MM.1S (cell line): ENCODE measurements at regions not wholly inside any gene's neighbourhood (a gene's known extent, or its start where the extent isn't known, plus 50 kb on each side); places are given as distances from the start of the nearest gene placed in this dataset.

Experiments
- DNase-seq: peaks from one replicate; pipeline ENCODE4 v3.0.0-alpha.2; 2015
- H2AFZ ChIP-seq: fragments of 300-600 bp; sonication (generic); 2 replicates; pipeline ENCODE4 v1.6.0; 2016; ENCODE audit warnings: antibody characterized with exemption, low read length
- H3F3A ChIP-seq: fragments of 300-600 bp; sonication (generic); 2 replicates; pipeline ENCODE4 v1.6.1; 2016; ENCODE audit warnings: mild to moderate bottlenecking, antibody characterized with exemption, low read length, moderate library complexity, mixed read lengths; ENCODE audit not compliant: insufficient read depth
- H3K27ac ChIP-seq: fragments of 300-600 bp; sonication (generic); 2 replicates; pipeline ENCODE4 v1.5.1; 2016; ENCODE audit warnings: mild to moderate bottlenecking, low read length
- H3K27me3 ChIP-seq: fragments of 300-600 bp; sonication (generic); replicated peaks from 2 replicates; pipeline ENCODE4 v1.6.0; 2016; ENCODE audit warnings: low read length; ENCODE audit not compliant: insufficient read depth
- H3K36me3 ChIP-seq: fragments of 300-600 bp; sonication (generic); replicated peaks from 2 replicates; pipeline ENCODE4 v1.6.1; 2016; ENCODE audit warnings: mild to moderate bottlenecking, low read length, mixed read lengths; ENCODE audit not compliant: insufficient read depth
- H3K4me1 ChIP-seq: fragments of 300-600 bp; sonication (generic); 2 replicates; pipeline ENCODE4 v1.6.1; 2016; ENCODE audit warnings: low read length, mixed read lengths
- H3K4me2 ChIP-seq: fragments of 300-600 bp; sonication (generic); 2 replicates; pipeline ENCODE4 v1.6.0; 2016; ENCODE audit warnings: low read depth, low read length
- H3K4me3 ChIP-seq: fragments of 300-600 bp; sonication (generic); 2 replicates; pipeline ENCODE4 v1.5.1; 2016; ENCODE audit warnings: low read length, mixed read lengths
- H3K79me2 ChIP-seq: fragments of 300-600 bp; sonication (generic); 2 replicates; pipeline ENCODE4 v1.6.1; 2016; ENCODE audit warnings: mixed run types, low read length, mixed read lengths
- H3K9ac ChIP-seq: fragments of 300-600 bp; sonication (generic); 2 replicates; pipeline ENCODE4 v1.6.1; 2016; ENCODE audit warnings: low read length, mixed read lengths
- H3K9me2 ChIP-seq: fragments of 300-600 bp; sonication (generic); replicated peaks from 2 replicates; pipeline ENCODE4 v1.6.1; 2016; ENCODE audit warnings: mild to moderate bottlenecking, low read length, mixed read lengths; ENCODE audit not compliant: insufficient read depth
- H3K9me3 ChIP-seq: fragments of 300-600 bp; sonication (generic); replicated peaks from 2 replicates; pipeline ENCODE4 v1.6.1; 2016; ENCODE audit warnings: mild to moderate bottlenecking, low read length, mixed read lengths; ENCODE audit not compliant: insufficient read depth
- H4K20me1 ChIP-seq: fragments of 300-600 bp; sonication (generic); 2 replicates; pipeline ENCODE4 v1.6.1; 2016; ENCODE audit warnings: mild to moderate bottlenecking, low read length, moderate library complexity, mixed read lengths; ENCODE audit not compliant: insufficient read depth
- EZH2 ChIP-seq: fragments of 300-600 bp; sonication (generic); optimal IDR thresholded peaks from 2 replicates; pipeline ENCODE3; 2017; ENCODE audit warnings: low read depth, mild to moderate bottlenecking, antibody characterized with exemption, low read length, mixed read lengths
- EZH2phosphoT487 ChIP-seq: fragments of 300-600 bp; sonication (generic); IDR thresholded peaks from 2 replicates; pipeline ENCODE4 v1.6.1; 2018; ENCODE audit warnings: antibody characterized with exemption, low read length
- TF ChIP-seq, protein P1 (sequence below): fragments of 300-600 bp; sonication (generic); IDR thresholded peaks from 2 replicates; pipeline ENCODE4 v1.5.1; 2016; ENCODE audit warnings: antibody characterized with exemption, low read length, mixed read lengths

DNA sequence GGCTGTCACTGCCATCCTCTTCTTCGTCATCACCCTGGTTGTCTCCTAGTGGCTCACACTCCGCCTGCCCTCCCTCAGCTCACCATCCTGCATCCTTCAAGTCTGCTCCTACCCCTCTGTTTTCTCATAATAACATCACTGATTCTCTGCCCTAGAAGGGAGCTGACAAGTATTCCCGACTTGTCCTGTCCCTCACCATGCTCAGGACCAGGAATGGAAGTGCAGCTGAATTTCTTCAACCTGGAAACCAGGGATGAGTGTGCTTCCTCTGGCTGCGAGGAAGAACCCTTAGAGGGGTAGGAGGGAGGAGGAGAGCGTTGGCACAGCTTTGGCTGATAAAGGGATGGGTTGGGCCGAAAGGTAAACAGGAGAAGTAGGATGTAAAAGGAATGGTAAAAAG lies 174.8 kb upstream of the GPR26 start:
- no peak overlapping the region for H2AFZ ChIP-seq
- H3K27ac ChIP-seq, result no peak overlapping the region
- no peaks in the 10 kb centered on the region for H3K9me2 ChIP-seq
- TF ChIP-seq EZH2phosphoT487, result no peak
- TF ChIP-seq EZH2, result no peak
- TF ChIP-seq, protein P1, sequence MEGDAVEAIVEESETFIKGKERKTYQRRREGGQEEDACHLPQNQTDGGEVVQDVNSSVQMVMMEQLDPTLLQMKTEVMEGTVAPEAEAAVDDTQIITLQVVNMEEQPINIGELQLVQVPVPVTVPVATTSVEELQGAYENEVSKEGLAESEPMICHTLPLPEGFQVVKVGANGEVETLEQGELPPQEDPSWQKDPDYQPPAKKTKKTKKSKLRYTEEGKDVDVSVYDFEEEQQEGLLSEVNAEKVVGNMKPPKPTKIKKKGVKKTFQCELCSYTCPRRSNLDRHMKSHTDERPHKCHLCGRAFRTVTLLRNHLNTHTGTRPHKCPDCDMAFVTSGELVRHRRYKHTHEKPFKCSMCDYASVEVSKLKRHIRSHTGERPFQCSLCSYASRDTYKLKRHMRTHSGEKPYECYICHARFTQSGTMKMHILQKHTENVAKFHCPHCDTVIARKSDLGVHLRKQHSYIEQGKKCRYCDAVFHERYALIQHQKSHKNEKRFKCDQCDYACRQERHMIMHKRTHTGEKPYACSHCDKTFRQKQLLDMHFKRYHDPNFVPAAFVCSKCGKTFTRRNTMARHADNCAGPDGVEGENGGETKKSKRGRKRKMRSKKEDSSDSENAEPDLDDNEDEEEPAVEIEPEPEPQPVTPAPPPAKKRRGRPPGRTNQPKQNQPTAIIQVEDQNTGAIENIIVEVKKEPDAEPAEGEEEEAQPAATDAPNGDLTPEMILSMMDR, result no peak
- H4K20me1 ChIP-seq, result no peaks in the 10 kb centered on the region
- H3K36me3 ChIP-seq, result no peaks in the 10 kb centered on the region
- no peaks in the 10 kb centered on the region for H3F3A ChIP-seq
- no peak overlapping the region for H3K4me3 ChIP-seq
- no peak overlapping the region for H3K4me2 ChIP-seq
- no peaks in the 10 kb centered on the region for H3K4me1 ChIP-seq
- no peak overlapping the region for H3K9ac ChIP-seq
- no peak for DNase-seq
- H3K9me3 ChIP-seq, result no peaks in the 10 kb centered on the region
- no peaks in the 10 kb centered on the region for H3K27me3 ChIP-seq
- H3K79me2 ChIP-seq, result no peaks in the 10 kb centered on the region

DNA sequence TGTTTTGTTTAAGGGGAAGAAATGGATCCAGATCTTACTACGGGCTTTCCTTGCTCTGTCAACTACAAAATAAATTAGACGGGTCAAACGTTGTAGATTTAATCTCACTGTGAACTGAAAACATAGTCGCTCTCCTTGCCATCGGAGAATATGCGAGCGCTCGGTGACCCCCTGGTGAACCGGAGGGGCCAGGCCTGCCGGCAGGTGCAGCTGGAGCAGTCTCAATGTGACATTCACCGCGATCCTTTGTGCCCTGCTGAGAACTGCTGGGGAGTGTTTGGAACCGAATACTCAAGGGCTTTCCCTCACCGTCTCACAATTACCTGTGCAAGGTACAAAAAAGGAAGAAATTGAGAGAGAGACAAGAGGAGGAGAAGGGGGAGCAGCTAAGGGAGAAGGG lies 174.1 kb upstream of the GPR26 start:
- H3K4me2 ChIP-seq, result no peak overlapping the region
- no peak overlapping the region for H3K4me3 ChIP-seq
- H3K4me1 ChIP-seq, result no peaks in the 10 kb centered on the region
- no peaks in the 10 kb centered on the region for H4K20me1 ChIP-seq
- no peaks in the 10 kb centered on the region for H3K9me3 ChIP-seq
- H3F3A ChIP-seq, result no peaks in the 10 kb centered on the region
- TF ChIP-seq EZH2 (no peak), EZH2phosphoT487 (no peak)
- TF ChIP-seq, protein P1, result no peak
- no peaks in the 10 kb centered on the region for H3K36me3 ChIP-seq
- H3K79me2 ChIP-seq, result no peaks in the 10 kb centered on the region
- H3K9me2 ChIP-seq, result no peaks in the 10 kb centered on the region
- no peak overlapping the region for H3K9ac ChIP-seq
- no peak overlapping the region for H2AFZ ChIP-seq
- no peak overlapping the region for H3K27ac ChIP-seq
- H3K27me3 ChIP-seq, result no peaks in the 10 kb centered on the region
- DNase-seq, result no peak

DNA sequence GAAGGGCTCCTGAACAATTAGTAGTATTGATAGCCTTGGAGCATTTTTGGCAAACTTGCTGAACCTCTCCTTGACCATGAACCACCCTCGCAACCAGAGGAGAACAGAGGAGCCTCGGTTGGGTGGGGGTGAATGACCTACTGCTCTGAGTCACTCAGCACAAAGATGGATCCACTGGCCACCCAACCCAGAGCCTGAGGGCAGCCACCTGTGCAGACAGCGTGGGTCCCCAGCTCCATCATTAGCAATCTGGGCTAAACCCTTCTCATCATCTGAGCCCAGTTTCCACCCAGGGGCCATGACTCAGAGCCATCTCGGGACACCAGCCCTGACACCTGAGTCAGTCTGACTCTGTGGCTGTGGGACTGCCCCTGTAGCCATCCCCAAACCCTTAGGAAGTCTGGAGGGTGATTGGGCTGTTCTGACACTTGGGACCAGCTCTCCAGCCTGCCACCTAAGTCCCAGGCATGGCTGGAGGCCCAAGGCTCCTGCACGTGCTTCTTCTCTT lies 171.8 kb upstream of the GPR26 start:
- Histone ChIP-seq H3K27ac (no peak overlapping the region), H3K4me2 (no peak overlapping the region), H3K4me1 (no peaks in the 10 kb centered on the region), H3K9me2 (no peaks in the 10 kb centered on the region), H3F3A (no peaks in the 10 kb centered on the region), H3K36me3 (no peaks in the 10 kb centered on the region), H3K79me2 (no peaks in the 10 kb centered on the region), H3K4me3 (no peak overlapping the region), H3K9ac (no peak overlapping the region), H3K9me3 (no peaks in the 10 kb centered on the region), H2AFZ (no peak overlapping the region), H3K27me3 (no peaks in the 10 kb centered on the region), H4K20me1 (no peaks in the 10 kb centered on the region)
- no peak for DNase-seq
- TF ChIP-seq EZH2phosphoT487 (no peak), EZH2 (no peak)
- TF ChIP-seq, protein P1, result no peak
